Body of pancreas (tissue), 4 donors: ENCODE measurements at regions not wholly inside any gene's neighbourhood (a gene's known extent, or its start where the extent isn't known, plus 50 kb on each side); places are given as distances from the start of the nearest gene placed in this dataset.

ENCODE experiments used
- CTCF ChIP-seq, 7 experiments: fragments of 450-650 bp in 4 of 7; fragments of 200-600 bp in 3 of 7; sonication (generic) in 3 of 7; IDR thresholded peaks; one replicate each; pipeline ENCODE4 v1.5.1; 2016 to 2019; ENCODE audit warnings: antibody characterized with exemption in 7 of 7
- POLR2A ChIP-seq, 3 donors: fragments of 450-650 bp; IDR thresholded peaks; one replicate each; pipeline ENCODE4 v1.6.1; 2016; ENCODE audit warnings: antibody characterized with exemption in 3 of 3, mild to moderate bottlenecking in 2 of 3

DNA sequence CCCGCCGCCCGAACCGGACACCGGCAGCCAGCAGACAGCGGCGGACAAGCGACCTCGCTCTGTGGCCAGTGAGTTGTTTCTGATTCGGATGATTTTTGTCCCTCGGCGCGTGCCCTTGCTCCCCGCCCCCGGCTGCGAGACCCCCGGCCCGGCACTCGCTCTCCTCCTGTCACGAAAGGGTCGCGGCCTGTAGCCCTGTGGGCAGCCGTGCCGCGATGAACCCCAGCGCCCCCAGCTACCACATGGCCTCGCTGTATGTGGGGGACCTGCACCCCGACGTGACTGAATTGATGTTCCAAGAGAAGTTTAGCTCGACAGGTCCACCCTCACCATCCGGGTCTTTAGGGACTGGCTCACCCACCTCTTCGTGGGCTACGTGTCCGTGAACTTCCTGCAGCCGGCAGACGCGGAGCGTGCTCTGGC, 1257.5 kb upstream of the ACVR2A start:
- TF ChIP-seq CTCF (IDR thresholded peaks at IDR 0.05), result no peak
- no peak for TF ChIP-seq POLR2A (IDR thresholded peaks at IDR 0.05)
